GM21423 (cell line): ENCODE measurements at regions not wholly inside any gene's neighbourhood (a gene's known extent, or its start where the extent isn't known, plus 50 kb on each side); places are given as distances from the start of the nearest gene placed in this dataset.

ENCODE experiments used
- ATAC-seq: cut with Tn5 transposase; IDR thresholded peaks from one replicate; pipeline ENCODE4 v1.9.1; 2021; ENCODE audit warnings: mild to moderate bottlenecking, moderate library complexity; ENCODE audit not compliant: unreplicated experiment

GRCh38 chr10:124346831-124347230 is 71.9 kb downstream of the OAT start:
- ATAC-seq: no peak

GRCh38 chr10:124345521-124345920 is 73.2 kb downstream of the OAT start:
- no peak for ATAC-seq

GRCh38 chr10:124344931-124345330 is 73.8 kb downstream of the OAT start:
- ATAC-seq: no peak

GRCh38 chr10:124344266-124344590 is 74.5 kb downstream of the OAT start:
- no peak for ATAC-seq

- ATAC-seq: no peak
These were observed 75.1 kb downstream of the OAT start for GRCh38 chr10:124343351-124344265.

- no peak for ATAC-seq
These were observed 75.9 kb downstream of the OAT start for GRCh38 chr10:124342821-124343170.

GRCh38 chr10:124342136-124342820 is 76.4 kb downstream of the OAT start:
- no peak for ATAC-seq

GRCh38 chr10:124341768-124342135 is 77.0 kb downstream of the OAT start:
- ATAC-seq: no peak

GRCh38 chr10:124340033-124340760 is 78.5 kb downstream of the OAT start:
- no peak for ATAC-seq

- ATAC-seq: no peak
These were observed 79.3 kb downstream of the OAT start for GRCh38 chr10:124339119-124340032.

GRCh38 chr10:124338276-124338925 is 80.3 kb downstream of the OAT start:
- no peak for ATAC-seq

- no peak for ATAC-seq
These were observed 82.5 kb downstream of the OAT start for GRCh38 chr10:124336186-124336585.

GRCh38 chr10:124333931-124334330 is 84.8 kb downstream of the OAT start:
- no peak for ATAC-seq

- no peak for ATAC-seq
These were observed 86.3 kb downstream of the OAT start for GRCh38 chr10:124332426-124332825.

- no peak for ATAC-seq
These were observed 88.8 kb downstream of the OAT start for GRCh38 chr10:124329941-124330340.

GRCh38 chr10:124329362-124329761 is 89.4 kb downstream of the OAT start:
- ATAC-seq: no peak

- no peak for ATAC-seq
These were observed 90.1 kb downstream of the OAT start for GRCh38 chr10:124328477-124329220.

GRCh38 chr10:124325998-124326636 is 92.6 kb downstream of the OAT start:
- ATAC-seq: no peak

GRCh38 chr10:124325633-124325914 is 93.1 kb downstream of the OAT start:
- ATAC-seq: no peak
